Esophagus muscularis mucosa (tissue), 4 donors: ENCODE measurements at regions not wholly inside any gene's neighbourhood (a gene's known extent, or its start where the extent isn't known, plus 50 kb on each side); places are given as distances from the start of the nearest gene placed in this dataset.

Source experiments
- EP300 ChIP-seq: sonication (generic); formaldehyde crosslinking; IDR thresholded peaks from one replicate; pipeline ENCODE4 v1.6.1; 2017; ENCODE audit warnings: antibody characterized with exemption
- POLR2A ChIP-seq: fragments of 450-650 bp; IDR thresholded peaks from one replicate; pipeline ENCODE4 v1.6.1; 2017; ENCODE audit warnings: antibody characterized with exemption, moderate library complexity, mild to moderate bottlenecking, low read depth
- POLR2AphosphoS5 ChIP-seq, 2 donors: sonication (generic); formaldehyde crosslinking; IDR thresholded peaks; one replicate each; pipeline ENCODE4 v1.6.1; 2017; ENCODE audit warnings: antibody characterized with exemption in 2 of 2
- TF ChIP-seq, protein P1 (sequence below), 3 experiments: fragments of 200-600 bp in 2 of 3; fragments of 450-650 bp in 1 of 3; sonication (generic) in 2 of 3; IDR thresholded peaks; one replicate each; pipeline ENCODE4 v1.5.1; 2017 to 2019; ENCODE audit warnings: antibody characterized with exemption in 3 of 3, mild to moderate bottlenecking in 2 of 3, moderate library complexity in 1 of 3

DNA sequence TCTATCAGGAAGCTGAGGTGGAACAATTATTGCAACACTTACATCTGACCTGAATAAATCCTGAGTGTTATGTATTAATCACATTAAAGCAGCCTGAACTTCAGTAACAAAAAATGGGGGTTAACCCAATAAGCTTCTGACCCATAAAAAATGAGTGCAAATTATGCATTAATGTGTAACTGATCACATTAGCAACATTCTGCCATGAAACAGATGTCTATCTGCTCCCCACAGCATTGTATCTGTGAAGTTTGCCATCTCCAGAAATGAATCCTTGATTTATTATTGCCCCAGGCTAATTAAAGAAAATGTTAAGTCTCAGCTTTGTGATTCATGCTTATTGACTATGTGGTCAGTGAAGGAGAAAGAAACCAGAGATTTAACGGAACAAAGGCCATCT, 304.9 kb downstream of the PCDH20 start:
- TF ChIP-seq POLR2A (no peak), POLR2AphosphoS5 (IDR thresholded peaks at IDR 0.05) (no peak), EP300 (no peak)
- TF ChIP-seq, protein P1, sequence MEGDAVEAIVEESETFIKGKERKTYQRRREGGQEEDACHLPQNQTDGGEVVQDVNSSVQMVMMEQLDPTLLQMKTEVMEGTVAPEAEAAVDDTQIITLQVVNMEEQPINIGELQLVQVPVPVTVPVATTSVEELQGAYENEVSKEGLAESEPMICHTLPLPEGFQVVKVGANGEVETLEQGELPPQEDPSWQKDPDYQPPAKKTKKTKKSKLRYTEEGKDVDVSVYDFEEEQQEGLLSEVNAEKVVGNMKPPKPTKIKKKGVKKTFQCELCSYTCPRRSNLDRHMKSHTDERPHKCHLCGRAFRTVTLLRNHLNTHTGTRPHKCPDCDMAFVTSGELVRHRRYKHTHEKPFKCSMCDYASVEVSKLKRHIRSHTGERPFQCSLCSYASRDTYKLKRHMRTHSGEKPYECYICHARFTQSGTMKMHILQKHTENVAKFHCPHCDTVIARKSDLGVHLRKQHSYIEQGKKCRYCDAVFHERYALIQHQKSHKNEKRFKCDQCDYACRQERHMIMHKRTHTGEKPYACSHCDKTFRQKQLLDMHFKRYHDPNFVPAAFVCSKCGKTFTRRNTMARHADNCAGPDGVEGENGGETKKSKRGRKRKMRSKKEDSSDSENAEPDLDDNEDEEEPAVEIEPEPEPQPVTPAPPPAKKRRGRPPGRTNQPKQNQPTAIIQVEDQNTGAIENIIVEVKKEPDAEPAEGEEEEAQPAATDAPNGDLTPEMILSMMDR (IDR thresholded peaks at IDR 0.05), result no peak
